ENCODE measurements at regions not wholly inside any gene's neighbourhood (a gene's known extent, or its start where the extent isn't known, plus 50 kb on each side); places are given as distances from the start of the nearest gene placed in this dataset.

DNA sequence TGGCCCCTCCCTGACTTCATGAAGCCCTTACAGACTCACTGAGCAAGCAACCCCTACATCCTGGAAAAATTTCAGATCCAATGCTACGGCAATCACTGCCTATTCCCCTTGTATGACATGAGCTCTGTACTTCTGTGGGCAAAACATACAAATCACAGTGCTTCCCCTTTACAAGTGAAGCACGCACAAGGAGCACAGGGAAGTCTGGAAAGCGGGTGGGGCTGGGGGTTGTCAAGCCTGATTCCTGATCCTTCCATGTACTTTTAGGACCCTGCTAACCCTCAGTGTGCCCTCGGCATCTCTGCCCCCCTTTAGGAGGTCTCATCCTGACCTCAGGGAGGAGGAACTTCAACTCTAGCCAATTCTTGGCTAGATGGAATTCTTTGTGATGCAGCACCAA is 405.7 kb upstream of the POU3F1 start:
- TF ChIP-seq, protein P1, sequence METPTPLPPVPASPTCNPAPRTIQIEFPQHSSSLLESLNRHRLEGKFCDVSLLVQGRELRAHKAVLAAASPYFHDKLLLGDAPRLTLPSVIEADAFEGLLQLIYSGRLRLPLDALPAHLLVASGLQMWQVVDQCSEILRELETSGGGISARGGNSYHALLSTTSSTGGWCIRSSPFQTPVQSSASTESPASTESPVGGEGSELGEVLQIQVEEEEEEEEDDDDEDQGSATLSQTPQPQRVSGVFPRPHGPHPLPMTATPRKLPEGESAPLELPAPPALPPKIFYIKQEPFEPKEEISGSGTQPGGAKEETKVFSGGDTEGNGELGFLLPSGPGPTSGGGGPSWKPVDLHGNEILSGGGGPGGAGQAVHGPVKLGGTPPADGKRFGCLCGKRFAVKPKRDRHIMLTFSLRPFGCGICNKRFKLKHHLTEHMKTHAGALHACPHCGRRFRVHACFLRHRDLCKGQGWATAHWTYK (CRISPR knock-in tag; IDR thresholded peaks at IDR 0.05), result no peak
- TF ChIP-seq GTF2A2 (tag; IDR thresholded peaks at IDR 0.05) (no peak), HNRNPH1 (optimal IDR thresholded peaks at IDR 0.05; ENCODE audit: low read depth, low read length) (no peak)
- TF ChIP-seq, protein P2, sequence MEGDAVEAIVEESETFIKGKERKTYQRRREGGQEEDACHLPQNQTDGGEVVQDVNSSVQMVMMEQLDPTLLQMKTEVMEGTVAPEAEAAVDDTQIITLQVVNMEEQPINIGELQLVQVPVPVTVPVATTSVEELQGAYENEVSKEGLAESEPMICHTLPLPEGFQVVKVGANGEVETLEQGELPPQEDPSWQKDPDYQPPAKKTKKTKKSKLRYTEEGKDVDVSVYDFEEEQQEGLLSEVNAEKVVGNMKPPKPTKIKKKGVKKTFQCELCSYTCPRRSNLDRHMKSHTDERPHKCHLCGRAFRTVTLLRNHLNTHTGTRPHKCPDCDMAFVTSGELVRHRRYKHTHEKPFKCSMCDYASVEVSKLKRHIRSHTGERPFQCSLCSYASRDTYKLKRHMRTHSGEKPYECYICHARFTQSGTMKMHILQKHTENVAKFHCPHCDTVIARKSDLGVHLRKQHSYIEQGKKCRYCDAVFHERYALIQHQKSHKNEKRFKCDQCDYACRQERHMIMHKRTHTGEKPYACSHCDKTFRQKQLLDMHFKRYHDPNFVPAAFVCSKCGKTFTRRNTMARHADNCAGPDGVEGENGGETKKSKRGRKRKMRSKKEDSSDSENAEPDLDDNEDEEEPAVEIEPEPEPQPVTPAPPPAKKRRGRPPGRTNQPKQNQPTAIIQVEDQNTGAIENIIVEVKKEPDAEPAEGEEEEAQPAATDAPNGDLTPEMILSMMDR (IDR thresholded peaks at IDR 0.05 in 2 of 3, conservative IDR thresholded peaks at IDR 0.05 in 1 of 3; ENCODE audit: insufficient read depth in 2 of 3, low read depth in 1 of 3, low read length in 3 of 3), result no peak

Measured in K562 (cell line).